Upper lobe of left lung (tissue), 4 donors: ENCODE measurements at regions not wholly inside any gene's neighbourhood (a gene's known extent, or its start where the extent isn't known, plus 50 kb on each side); places are given as distances from the start of the nearest gene placed in this dataset.

ENCODE experiments used
- EP300 ChIP-seq, 4 donors: sonication (generic); formaldehyde crosslinking; IDR thresholded peaks; one replicate each; pipeline ENCODE4 v1.5.1; 2017; ENCODE audit warnings: antibody characterized with exemption in 4 of 4, control low read depth in 2 of 4
- POLR2A ChIP-seq, 4 donors: fragments of 450-650 bp; IDR thresholded peaks; one replicate each; pipeline ENCODE4 v1.5.1; 2016 to 2017; ENCODE audit warnings: antibody characterized with exemption in 4 of 4, mild to moderate bottlenecking in 2 of 4
- POLR2AphosphoS5 ChIP-seq, 2 donors: sonication (generic); formaldehyde crosslinking; IDR thresholded peaks; one replicate each; pipeline ENCODE4 v1.5.1; 2017; ENCODE audit warnings: antibody characterized with exemption in 2 of 2
- TF ChIP-seq, protein P1 (sequence below), 6 experiments: fragments of 450-650 bp in 4 of 6; fragments of 200-600 bp in 2 of 6; sonication (generic) in 2 of 6; IDR thresholded peaks; one replicate each; pipeline ENCODE4 v1.5.1; 2016 to 2019; ENCODE audit warnings: antibody characterized with exemption in 6 of 6

DNA sequence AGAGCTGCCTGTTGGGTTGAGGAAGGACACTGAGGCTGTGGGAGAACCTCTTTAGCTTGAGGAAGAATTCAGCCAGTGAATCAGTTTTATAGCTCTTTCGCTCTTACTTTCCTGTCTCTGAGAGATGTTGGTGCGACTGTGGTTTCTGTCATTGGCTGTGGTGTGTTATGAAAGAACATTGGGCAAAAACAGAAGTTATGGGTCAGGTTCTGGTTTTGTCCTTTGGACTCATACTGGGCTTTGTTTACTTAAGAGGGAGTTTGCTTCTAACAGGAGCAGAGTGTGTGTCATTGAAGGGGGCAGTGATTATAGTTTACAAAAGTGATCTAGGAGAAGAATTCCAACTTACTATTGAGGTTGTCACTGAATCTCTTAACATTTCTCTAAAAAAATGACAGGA is 97.0 kb downstream of the TLR5 start:
- TF ChIP-seq, protein P1, sequence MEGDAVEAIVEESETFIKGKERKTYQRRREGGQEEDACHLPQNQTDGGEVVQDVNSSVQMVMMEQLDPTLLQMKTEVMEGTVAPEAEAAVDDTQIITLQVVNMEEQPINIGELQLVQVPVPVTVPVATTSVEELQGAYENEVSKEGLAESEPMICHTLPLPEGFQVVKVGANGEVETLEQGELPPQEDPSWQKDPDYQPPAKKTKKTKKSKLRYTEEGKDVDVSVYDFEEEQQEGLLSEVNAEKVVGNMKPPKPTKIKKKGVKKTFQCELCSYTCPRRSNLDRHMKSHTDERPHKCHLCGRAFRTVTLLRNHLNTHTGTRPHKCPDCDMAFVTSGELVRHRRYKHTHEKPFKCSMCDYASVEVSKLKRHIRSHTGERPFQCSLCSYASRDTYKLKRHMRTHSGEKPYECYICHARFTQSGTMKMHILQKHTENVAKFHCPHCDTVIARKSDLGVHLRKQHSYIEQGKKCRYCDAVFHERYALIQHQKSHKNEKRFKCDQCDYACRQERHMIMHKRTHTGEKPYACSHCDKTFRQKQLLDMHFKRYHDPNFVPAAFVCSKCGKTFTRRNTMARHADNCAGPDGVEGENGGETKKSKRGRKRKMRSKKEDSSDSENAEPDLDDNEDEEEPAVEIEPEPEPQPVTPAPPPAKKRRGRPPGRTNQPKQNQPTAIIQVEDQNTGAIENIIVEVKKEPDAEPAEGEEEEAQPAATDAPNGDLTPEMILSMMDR (IDR thresholded peaks at IDR 0.05) = no peak
- no peak for TF ChIP-seq POLR2A (IDR thresholded peaks at IDR 0.05)
- TF ChIP-seq POLR2AphosphoS5 (IDR thresholded peaks at IDR 0.05) = no peak
- no peak for TF ChIP-seq EP300 (IDR thresholded peaks at IDR 0.05)
